K562 (cell line): ENCODE measurements at regions not wholly inside any gene's neighbourhood (a gene's known extent, or its start where the extent isn't known, plus 50 kb on each side); places are given as distances from the start of the nearest gene placed in this dataset.
A peak's percentile ranks its signal among the peaks of the same experiment; 100 is the strongest.

Source experiments
- BMI1 ChIP-seq: fragments of 150-350 bp; IDR thresholded peaks from 2 replicates; pipeline ENCODE4 v1.6.1; 2014; ENCODE audit warnings: low read length
- EHMT2 ChIP-seq: fragments of 450-650 bp; IDR thresholded peaks from 2 replicates; pipeline ENCODE4 v1.6.1; 2018; ENCODE audit warnings: antibody characterized with exemption
- ETV5 ChIP-seq: sonication (generic); formaldehyde crosslinking; IDR thresholded peaks from 2 replicates; pipeline ENCODE4 v1.4.0; 2020; ENCODE audit warnings: low read depth, mild to moderate bottlenecking, missing genetic modification reagents
- FOSL1 ChIP-seq: fragments of 200-800 bp; sonication (Bioruptor generic); conservative IDR thresholded peaks from 2 replicates; pipeline ENCODE4 v1.6.1; 2016; ENCODE audit warnings: missing genetic modification characterization, missing compliant biosample characterization
- FOXK1 ChIP-seq: sonication (generic); formaldehyde crosslinking; IDR thresholded peaks from 2 replicates; pipeline ENCODE4 v1.8.0; 2022; ENCODE audit warnings: missing genetic modification reagents, mild to moderate bottlenecking, borderline replicate concordance
- IRF1 ChIP-seq: sonication (generic); formaldehyde crosslinking; IDR thresholded peaks from 2 replicates; pipeline ENCODE4 v1.8.0; 2022; ENCODE audit warnings: missing genetic modification reagents, mild to moderate bottlenecking, borderline replicate concordance
- JUND ChIP-seq, 2 experiments: IDR thresholded peaks; 2 replicates in 1 of 2; 3 replicates in 1 of 2; pipeline ENCODE4 v1.6.1; 2011; ENCODE audit warnings: borderline replicate concordance in 2 of 2, low read depth in 2 of 2, low read length in 2 of 2, improper control_type of control experiment in 1 of 2, missing biosample characterization in 1 of 2, missing genetic modification characterization in 1 of 2, missing genetic modification reagents in 1 of 2
- KAT8 ChIP-seq: fragments of 450-650 bp; IDR thresholded peaks from 2 replicates; pipeline ENCODE4 v1.6.1; 2016; ENCODE audit warnings: low read depth, mild to moderate bottlenecking
- L3MBTL2 ChIP-seq: fragments of 450-650 bp; IDR thresholded peaks from 2 replicates; pipeline ENCODE4 v1.6.1; 2016; ENCODE audit warnings: mild to moderate bottlenecking, moderate library complexity
- MLX ChIP-seq, 2 experiments: fragments of 450-650 bp in 1 of 2; sonication (generic) in 1 of 2; formaldehyde crosslinking; conservative IDR thresholded peaks; 2 replicates each; pipeline versions ENCODE4 v1.4.0 to v1.8.1; 2020 to 2022; ENCODE audit warnings: mild to moderate bottlenecking in 1 of 2, missing genetic modification reagents in 1 of 2
- MYNN ChIP-seq, 2 experiments: sonication (generic); formaldehyde crosslinking in 1 of 2; IDR thresholded peaks; 2 replicates each; pipeline versions ENCODE4 v1.5.0 to v1.6.1; 2016 to 2020; ENCODE audit warnings: antibody characterized with exemption in 1 of 2, missing genetic modification reagents in 1 of 2
- NR0B1 ChIP-seq: fragments of 450-650 bp; IDR thresholded peaks from one replicate; pipeline ENCODE4 v1.6.1; 2018; ENCODE audit warnings: mild to moderate bottlenecking, moderate library complexity; ENCODE audit not compliant: partially characterized antibody
- POLR2AphosphoS2 ChIP-seq: IDR thresholded peaks from 2 replicates; pipeline ENCODE4 v1.6.1; 2012; ENCODE audit warnings: low read length, improper control_type of control experiment
- RFX1 ChIP-seq: fragments of 450-650 bp; IDR thresholded peaks from 2 replicates; pipeline ENCODE4 v1.6.1; 2016; ENCODE audit warnings: mild to moderate bottlenecking, moderate library complexity
- RNF219 ChIP-seq: fragments of 250-450 bp; sonication (Bioruptor Pico); IDR thresholded peaks from 2 replicates; pipeline ENCODE4 v1.5.0; 2022; ENCODE audit warnings: mild to moderate bottlenecking
- SMARCA4 ChIP-seq: fragments of 450-650 bp; IDR thresholded peaks from 2 replicates; pipeline ENCODE4 v1.6.1; 2016
- SP1 ChIP-seq: sonication (generic); formaldehyde crosslinking; IDR thresholded peaks from 2 replicates; pipeline ENCODE4 v1.8.1; 2022; ENCODE audit warnings: mild to moderate bottlenecking, missing genetic modification reagents
- TAL1 ChIP-seq: fragments of 450-650 bp; IDR thresholded peaks from 2 replicates; pipeline ENCODE4 v1.6.1; 2016; ENCODE audit warnings: mild to moderate bottlenecking
- ZFP1 ChIP-seq: fragments of 450-650 bp; formaldehyde crosslinking; IDR thresholded peaks from 2 replicates; pipeline ENCODE4 v1.4.0; 2020; ENCODE audit warnings: mild to moderate bottlenecking, mixed read lengths
- ZNF212 ChIP-seq: fragments of 450-650 bp; formaldehyde crosslinking; IDR thresholded peaks from 2 replicates; pipeline ENCODE4 v1.4.0; 2020; ENCODE audit warnings: mild to moderate bottlenecking
- ZNF224 ChIP-seq: sonication (generic); formaldehyde crosslinking; IDR thresholded peaks from 2 replicates; pipeline ENCODE4 v1.8.0; 2022; ENCODE audit warnings: mild to moderate bottlenecking, missing genetic modification reagents
- ZNF280B ChIP-seq: fragments of 250-450 bp; sonication (Bioruptor Pico); IDR thresholded peaks from 2 replicates; pipeline ENCODE4 v1.5.1; 2021; ENCODE audit warnings: mild to moderate bottlenecking
- ZNF695 ChIP-seq: fragments of 450-650 bp; formaldehyde crosslinking; IDR thresholded peaks from 2 replicates; pipeline ENCODE4 v1.4.0; 2020; ENCODE audit warnings: mild to moderate bottlenecking, moderate library complexity

- TF ChIP-seq POLR2AphosphoS2 (no peak), ZNF280B (CRISPR knock-in tag) (no peak), SP1 (CRISPR knock-in tag) (no peak), L3MBTL2 (no peak), EHMT2 (no peak), ZNF695 (CRISPR knock-in tag) (no peak), MYNN (IDR thresholded peaks at IDR 0.05) (no peak), MYNN (CRISPR knock-in tag; IDR thresholded peaks at IDR 0.05) (no peak), MLX (CRISPR knock-in tag; conservative IDR thresholded peaks at IDR 0.05) (no peak), ZFP1 (CRISPR knock-in tag) (no peak), NR0B1 (no peak), SMARCA4 (peak; percentile 43; the same call in 1 of the 2 replicates), ETV5 (CRISPR knock-in tag) (no peak), RFX1 (no peak), IRF1 (no peak), JUND (IDR thresholded peaks at IDR 0.05; ENCODE audit: borderline replicate concordance, low read depth, low read length) (peak; percentile 77), JUND (tag; IDR thresholded peaks at IDR 0.05; ENCODE audit: borderline replicate concordance, low read depth, low read length) (peak; percentile 85; the same call in 2 of the 3 replicates), BMI1 (no peak), FOXK1 (CRISPR knock-in tag) (no peak), KAT8 (no peak), ZNF212 (CRISPR knock-in tag) (no peak), FOSL1 (peak; percentile 78), TAL1 (peak; percentile 63), ZNF224 (no peak), RNF219 (no peak)
Observed at GRCh38 chr16:73210686-73211085, 162.8 kb upstream of the ZFHX3 start (continued).
